ENCODE measurements at regions not wholly inside any gene's neighbourhood (a gene's known extent, or its start where the extent isn't known, plus 50 kb on each side); places are given as distances from the start of the nearest gene placed in this dataset.

- ChIA-PET CTCF (interaction anchor here (0.7 to 3.9 kb wide), 17 partner anchors 9 to 1980 kb away, joined by 3 to 27 read pairs (median 4); no protein-coding TSS in a partner anchor), POLR2A (no interaction called here)
- peak; percentile 13 for DNase-seq (ENCODE audit: extremely low spot score)
Measured at GRCh38 chr12:84502907-84503787, 409.5 kb downstream of the SLC6A15 start.

GRCh38 chr12:84502180-84502860 lies 410.3 kb downstream of the SLC6A15 start:
- ChIA-PET CTCF (interaction anchor here (1.2 to 3.9 kb wide), 6 partner anchors 8 to 1979 kb away, joined by 3 to 27 read pairs (median 8); no protein-coding TSS in a partner anchor), POLR2A (no interaction called here)
- TF ChIP-seq CTCF (IDR thresholded peaks at IDR 0.05; ENCODE audit: control extremely low read depth, extremely low read depth, low read depth, missing control alignments): no peak
- DNase-seq (ENCODE audit: extremely low spot score): no peak

More at GRCh38 chr12:84502907-84503787, 409.5 kb downstream of the SLC6A15 start:
- peak; percentile 54 for TF ChIP-seq CTCF (IDR thresholded peaks at IDR 0.05; ENCODE audit: control extremely low read depth, extremely low read depth, low read depth, missing control alignments)

- CTCF ChIA-PET: interaction anchor here (1.7 kb wide), 1 partner anchor 10 kb away, joined by 3 read pairs; no protein-coding TSS in a partner anchor
- no peak for DNase-seq (ENCODE audit: extremely low spot score)
- no peak for TF ChIP-seq CTCF (IDR thresholded peaks at IDR 0.05; ENCODE audit: control extremely low read depth, extremely low read depth, low read depth, missing control alignments)
- POLR2A ChIA-PET: no interaction called here
Measured at GRCh38 chr12:84497819-84498218, 414.8 kb downstream of the SLC6A15 start.

GRCh38 chr12:84495711-84496110 lies 416.9 kb downstream of the SLC6A15 start:
- CTCF ChIA-PET: no interaction called here

GRCh38 chr12:84492351-84492883 lies 420.2 kb downstream of the SLC6A15 start:
- CTCF ChIA-PET: no interaction called here
- TF ChIP-seq CTCF (IDR thresholded peaks at IDR 0.05; ENCODE audit: control extremely low read depth, extremely low read depth, low read depth, missing control alignments): no peak

More at GRCh38 chr12:84495711-84496110, 416.9 kb downstream of the SLC6A15 start:
- POLR2A ChIA-PET: no interaction called here
- no peak for DNase-seq (ENCODE audit: extremely low spot score)
- TF ChIP-seq CTCF (IDR thresholded peaks at IDR 0.05; ENCODE audit: control extremely low read depth, extremely low read depth, low read depth, missing control alignments): no peak

GRCh38 chr12:84484798-84485197 lies 427.8 kb downstream of the SLC6A15 start:
- ChIA-PET POLR2A (no interaction called here), CTCF (interaction anchor here (1.0 kb wide), 1 partner anchor 19 kb away, joined by 3 read pairs; no protein-coding TSS in a partner anchor)
- no peak for DNase-seq (ENCODE audit: extremely low spot score)
- TF ChIP-seq CTCF (IDR thresholded peaks at IDR 0.05; ENCODE audit: control extremely low read depth, extremely low read depth, low read depth, missing control alignments): no peak

More at GRCh38 chr12:84492351-84492883, 420.2 kb downstream of the SLC6A15 start:
- no peak for DNase-seq (ENCODE audit: extremely low spot score)
- POLR2A ChIA-PET: no interaction called here

Measured in GM10248 (cell line).